GM21367 (cell line): ENCODE measurements at regions not wholly inside any gene's neighbourhood (a gene's known extent, or its start where the extent isn't known, plus 50 kb on each side); places are given as distances from the start of the nearest gene placed in this dataset.
"Not testable (repeated sequence)": the region's sequence is repeated elsewhere in the genome, so short reads cannot be mapped to it uniquely, and the experiment has no call there.

Source experiments
- ATAC-seq: cut with Tn5 transposase; IDR thresholded peaks from one replicate; pipeline ENCODE4 v1.9.1; 2021; ENCODE audit not compliant: unreplicated experiment

DNA sequence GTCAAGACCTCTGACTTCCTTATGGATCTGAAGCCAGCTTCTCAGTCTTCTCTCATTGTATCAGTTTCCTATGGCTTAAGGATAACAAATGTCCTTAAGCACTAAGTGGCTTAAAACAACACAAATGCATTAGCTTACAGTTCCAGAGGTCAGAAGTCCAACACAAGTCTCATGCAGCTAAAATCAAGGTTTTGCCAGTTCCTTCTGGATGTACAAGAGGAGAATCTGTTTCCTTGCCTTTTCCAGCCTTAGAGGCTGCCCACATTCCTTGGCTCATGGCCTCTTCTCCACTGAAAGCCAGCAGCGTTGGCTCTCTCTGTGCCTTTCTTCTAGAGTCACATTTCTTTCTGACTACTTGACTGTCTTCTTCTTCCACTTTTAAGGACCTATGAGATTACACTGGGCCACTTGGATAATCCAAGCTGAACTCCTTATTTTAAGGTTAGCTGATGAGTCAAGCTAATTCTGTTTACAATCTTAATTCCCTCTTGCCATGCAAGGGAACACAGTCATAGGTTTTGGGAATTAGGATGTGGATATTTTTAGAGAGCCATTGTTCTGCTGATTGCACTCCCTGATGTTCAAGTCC lies 179.0 kb downstream of the BCAS1 start:
- no peak for ATAC-seq

DNA sequence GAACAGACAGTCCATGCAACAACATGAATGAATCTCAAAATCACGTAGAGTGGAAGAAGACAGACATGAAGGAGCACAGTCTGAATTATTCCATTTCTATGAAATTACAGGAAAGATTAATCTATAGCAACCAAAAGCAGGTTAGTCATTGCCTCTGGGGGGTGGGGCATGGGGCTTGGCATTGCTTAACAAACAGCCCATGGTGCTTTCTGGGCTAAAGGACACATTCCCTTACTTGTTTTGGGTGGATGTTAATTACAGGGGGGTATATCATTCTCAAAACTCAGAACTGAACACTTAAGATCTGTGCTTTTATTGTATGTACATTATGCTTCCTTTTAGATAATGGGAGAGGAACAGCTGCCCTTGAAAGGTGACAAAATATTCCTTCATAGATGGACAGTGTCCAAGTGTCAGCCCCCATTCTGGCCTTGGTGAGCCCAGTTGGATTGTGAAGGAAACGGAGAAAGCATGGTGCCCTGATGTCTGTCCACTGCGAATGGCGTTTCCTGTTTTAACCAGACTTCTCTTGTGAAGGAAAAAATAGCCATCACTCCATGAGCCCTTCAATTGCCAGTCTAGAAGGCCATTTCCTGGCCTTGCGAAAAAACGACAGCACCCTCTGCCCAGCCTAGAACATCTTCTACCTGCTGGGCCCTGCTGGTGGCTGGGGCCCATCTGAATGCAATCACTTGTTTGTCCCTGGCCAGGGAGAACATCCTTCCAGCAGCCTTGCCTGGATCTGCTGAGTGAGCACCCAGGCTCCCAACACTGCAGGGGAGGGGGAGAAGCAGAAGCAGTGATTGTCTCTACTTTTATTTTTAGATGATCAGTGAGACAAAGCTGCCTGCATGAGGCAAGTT lies 179.7 kb downstream of the BCAS1 start:
- no peak for ATAC-seq

DNA sequence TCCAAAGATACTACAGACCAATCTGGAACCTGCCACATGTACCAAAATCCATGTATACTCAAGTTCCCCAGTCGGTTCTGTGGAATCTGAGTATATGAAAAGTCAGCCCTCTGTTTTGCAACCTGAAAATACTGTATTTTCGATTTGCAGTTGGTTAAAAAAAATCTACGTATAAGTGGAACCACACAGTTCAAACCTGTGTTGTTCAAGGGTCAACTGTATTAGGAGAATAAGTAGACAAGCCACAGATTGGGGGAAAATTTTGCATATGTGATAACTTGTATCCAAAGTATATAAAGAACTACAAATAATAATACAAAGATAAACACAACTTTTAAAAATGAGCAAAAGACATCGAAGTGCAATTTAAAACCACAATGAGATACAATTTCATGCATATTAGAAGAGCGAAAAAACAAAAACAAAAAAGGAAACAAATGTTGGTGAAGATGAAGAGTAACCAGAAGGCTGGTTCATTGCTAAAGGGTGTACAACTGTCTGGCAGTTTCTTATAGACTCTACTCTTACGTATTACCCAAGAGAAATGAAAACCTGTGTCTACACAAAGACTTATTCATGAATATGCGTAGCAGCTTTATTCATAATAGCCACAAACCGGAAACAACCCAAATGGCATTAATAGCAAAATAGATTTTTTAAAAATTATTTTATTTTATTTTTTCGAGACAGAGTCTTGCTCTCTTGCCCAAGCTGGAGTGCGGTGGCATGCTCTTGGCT lies 180.8 kb downstream of the BCAS1 start:
- ATAC-seq, result no peak

DNA sequence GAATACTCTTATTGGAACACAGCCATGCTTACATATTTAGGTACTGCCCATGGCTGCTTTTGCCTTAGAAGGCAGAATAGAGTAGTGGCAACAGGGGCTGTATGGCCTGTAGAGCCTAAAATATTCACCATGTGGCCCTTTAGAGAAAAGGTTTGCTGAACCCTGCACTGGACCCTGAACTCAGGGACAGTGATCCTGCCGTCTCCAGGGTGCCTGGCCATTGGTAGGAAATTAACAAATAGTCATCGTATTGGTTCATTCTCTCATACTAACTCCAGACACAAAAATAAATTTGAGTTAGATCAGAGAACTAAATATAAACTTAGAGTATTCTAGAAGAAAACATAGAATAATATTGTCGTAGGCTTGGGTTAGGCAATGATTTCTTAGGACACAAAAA lies 181.4 kb downstream of the BCAS1 start:
- ATAC-seq, result no peak

DNA sequence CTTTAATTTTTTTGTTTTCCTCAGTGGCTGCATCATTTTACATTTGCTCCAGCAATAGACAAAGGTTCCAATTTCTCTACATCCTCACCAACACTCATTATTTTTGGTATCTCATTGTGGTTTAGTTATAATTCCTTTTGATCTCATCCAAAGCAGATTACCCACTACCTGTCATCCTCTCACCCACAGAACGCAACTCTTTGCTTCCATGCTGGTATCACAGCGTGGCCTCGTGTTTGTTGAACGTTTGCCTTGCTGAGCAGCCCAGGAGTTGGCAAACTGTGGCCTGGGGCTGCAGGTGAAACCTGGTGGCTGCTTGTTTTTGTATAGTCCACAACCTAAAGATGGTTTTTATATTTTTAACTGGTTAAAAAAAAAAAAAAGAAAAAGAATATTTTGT lies 181.9 kb downstream of the BCAS1 start:
- ATAC-seq, result no peak

DNA sequence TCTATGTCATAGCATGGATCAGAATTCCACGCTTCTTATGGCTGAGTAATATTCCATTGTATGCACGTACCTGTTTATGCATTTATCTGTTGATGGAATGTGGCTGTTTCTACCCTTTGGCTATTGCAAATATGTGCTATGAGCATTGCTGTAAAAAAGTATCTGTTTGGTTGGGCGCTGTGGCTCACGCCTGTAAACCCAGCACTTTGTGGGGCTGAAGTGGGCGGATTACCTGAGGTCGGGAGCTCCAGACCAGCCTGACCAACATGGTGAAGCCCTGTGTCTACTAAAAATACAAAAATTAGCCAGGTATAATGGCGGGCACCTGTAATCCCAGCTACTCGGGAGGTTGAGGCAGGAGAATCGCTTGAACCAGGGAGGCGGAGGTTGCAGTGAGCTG lies 182.4 kb downstream of the BCAS1 start:
- ATAC-seq, result no peak

DNA sequence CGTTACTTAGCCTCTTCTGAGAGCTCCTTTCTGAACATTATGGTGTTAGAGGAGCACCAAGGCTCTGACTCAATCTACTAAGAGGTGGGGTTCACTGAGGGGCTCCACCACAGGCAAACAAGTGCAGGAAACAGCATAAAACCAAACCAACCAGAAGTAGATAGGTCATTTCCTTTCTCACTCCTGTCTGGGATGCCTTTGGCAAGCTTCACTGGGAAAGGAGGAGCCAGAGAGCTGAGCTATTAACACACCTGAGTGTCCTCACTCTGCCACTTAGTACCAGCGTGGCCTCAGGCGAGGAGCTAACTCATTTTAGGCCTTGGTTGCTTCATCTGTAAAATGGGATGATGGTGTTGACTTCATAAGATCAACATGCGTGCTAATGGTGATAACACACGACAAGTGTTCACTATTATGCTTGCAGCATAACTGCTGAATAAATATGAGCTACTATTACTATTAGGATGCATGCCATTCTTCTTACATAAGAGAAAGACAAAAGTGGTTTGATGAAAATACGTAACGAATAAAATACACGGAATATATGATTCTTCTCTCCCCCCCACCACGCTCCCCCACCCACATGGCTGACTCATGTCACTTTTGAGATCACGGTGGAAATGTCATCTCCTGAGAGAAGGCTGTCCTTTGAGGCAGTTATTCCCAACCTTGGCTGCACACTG lies 185.4 kb downstream of the BCAS1 start:
- ATAC-seq, result no peak

DNA sequence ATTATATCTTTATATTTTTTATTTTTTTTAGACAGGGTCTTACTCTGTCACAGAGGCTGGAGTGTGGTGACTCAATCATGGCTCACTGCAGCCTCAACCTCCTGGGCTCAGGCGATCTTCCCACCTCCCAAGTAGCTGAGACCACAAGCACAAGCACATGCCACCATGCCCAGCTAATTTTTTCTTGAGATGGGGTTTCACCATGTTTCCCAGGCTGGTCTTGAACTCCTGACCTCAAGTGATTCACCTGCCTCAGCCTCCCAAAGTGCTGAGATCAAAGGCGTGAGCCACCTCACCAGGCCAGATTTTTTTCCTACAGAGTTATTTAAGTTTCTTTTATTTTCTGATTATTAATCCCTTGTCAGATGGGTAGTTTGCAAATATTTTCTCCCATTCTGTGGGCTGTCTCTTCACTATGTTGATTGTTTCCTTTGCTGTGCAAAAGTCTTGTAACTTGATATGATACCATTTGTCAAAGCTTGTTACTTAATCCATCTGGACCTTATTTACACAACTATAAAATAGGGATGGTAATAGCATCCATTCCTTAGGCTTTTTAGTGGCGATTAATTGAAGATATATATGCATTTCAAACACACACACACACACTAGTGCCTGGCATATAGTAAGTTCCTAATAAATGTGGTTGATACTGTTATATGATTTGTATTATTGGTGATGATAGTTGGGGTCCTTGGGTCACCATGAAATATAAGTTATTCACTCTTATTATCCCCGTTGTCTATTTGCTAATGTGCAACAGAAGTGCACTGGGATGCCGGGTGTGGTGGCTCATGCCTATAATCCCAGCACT lies 187.1 kb downstream of the BCAS1 start:
- no peak for ATAC-seq

DNA sequence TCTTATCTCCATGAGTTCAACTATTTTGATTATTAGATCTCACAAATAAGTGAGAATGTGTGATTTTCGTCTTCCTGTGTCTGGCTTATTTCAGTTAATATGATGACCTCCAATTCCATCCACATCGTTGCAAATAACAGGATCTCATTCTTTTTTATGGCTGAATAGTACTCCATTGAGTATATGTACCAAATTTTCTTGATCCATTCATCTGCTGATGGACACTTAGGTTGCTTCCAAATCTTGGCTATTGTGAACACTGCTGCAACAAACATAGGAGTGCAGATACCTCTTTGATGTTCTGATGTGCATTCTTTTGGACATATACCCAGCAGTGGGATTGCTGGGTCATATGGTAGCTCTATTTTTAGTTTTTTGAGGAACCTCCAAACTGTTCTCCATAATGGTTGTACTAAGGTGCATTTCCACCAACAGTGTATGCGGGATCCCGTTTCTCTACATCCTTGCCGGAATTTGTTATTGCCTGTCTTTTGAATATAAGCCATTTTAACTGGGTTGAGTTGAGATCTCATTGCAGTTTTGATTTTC lies 187.9 kb downstream of the BCAS1 start:
- ATAC-seq, result not testable (repeated sequence)

DNA sequence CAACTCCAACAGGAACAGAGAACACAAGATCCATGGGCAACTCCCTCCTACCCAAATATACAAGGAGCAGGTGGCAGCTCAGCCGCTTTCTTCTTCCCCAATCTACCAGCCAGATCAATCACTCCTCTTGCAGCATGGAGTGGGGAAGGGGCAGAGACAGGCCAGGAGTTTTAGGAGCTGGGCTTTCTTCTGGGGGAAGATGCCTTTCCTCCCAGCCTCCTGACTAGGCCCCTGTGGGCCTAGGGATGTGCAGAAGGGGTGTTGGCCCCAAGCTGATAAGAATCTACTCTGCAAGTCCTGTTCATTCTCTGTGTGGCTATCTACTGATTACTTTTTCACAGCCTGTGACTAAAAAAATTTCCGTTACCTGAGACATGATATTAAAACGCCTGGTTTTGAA lies 189.0 kb downstream of the BCAS1 start:
- no peak for ATAC-seq

DNA sequence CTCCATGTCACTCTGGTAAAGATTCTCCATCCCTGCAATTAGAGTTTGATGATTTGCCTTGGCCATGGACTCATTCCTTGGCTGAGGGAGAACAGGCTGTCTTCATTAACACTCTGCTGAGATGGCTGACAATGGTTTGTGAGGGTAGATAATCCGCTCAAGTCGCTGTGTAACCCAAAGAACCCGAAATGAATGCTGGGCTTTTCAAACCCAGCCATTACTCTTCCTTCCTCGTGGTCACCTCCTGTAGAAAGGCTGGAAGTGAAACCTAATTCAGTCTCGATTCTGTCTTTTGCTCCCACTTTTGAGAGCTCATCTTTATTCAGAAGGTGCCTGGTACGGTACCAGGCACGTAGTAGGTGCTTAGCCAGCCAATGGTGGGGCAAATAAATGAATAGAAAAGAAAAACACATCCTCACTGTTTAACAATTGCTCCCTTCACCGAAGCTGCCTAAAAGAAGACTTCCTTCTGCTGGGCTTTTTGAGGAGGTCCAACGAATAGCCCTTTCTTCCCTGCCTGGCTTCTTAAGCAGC lies 190.2 kb downstream of the BCAS1 start:
- no peak for ATAC-seq

DNA sequence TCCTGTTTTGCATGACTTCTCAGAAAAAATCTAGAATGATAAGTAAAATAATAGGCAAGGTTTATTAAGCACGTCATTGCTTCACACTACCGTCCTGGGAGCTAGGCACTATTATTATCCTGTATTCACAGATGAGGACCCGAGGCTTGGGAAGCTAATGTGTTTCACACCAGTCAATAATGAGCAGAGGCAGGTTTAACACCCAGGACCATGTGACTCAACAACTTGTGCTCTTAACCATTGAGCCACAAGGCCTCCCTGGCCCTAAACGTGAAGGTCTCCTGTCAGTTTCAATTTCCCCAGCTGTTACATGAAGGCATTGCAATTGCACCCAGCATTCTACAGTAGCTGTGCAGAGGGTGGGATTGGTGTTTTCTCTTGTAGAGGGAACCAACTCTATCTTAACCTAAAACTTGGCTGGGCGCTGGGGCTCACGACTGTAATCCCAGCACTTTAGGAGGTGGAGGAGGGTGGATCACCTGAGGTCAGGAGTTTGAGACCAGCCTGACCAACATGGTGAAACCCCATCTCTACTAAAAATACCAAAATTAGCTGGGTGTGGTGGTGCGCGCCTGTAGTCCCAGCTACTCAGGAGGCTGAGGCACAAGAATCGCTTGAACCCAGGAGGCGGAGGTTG lies 191.2 kb downstream of the BCAS1 start:
- no peak for ATAC-seq

DNA sequence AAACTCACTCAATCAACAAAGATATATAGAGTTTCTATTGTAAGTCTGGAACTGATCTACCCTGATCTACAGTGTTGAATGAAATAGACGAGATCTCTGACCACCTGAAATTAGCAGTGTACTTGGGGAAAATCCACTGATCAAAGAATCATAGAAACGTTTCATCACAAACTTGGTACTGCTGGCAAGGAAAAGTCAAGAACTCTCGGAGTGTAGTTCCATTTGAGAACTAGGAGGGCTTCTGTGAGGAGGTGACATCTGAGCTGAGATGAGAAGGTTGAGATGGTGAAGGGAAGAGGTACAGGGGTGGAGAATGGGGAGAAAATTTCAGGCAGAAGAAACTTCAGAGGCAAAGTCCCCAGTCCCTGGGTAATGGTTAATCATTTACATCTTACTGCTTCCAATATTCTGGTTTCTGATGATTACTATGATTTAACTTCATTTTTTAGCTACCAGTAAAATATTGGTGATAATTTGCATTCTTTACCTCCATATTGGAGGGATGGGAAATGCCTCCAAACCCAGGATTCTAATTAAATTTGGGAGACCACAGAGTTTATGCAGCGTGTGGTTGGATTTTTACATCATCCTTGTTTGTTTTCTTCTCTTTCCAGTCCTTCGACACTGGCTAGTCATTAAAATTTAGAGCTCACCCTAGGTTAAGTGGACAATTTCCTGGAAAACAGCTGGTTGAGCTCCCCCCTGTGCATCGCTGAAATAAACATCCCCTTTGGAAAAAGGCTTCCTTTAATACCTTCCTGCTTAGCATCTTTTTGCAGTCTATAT lies 191.9 kb downstream of the BCAS1 start:
- no peak for ATAC-seq

DNA sequence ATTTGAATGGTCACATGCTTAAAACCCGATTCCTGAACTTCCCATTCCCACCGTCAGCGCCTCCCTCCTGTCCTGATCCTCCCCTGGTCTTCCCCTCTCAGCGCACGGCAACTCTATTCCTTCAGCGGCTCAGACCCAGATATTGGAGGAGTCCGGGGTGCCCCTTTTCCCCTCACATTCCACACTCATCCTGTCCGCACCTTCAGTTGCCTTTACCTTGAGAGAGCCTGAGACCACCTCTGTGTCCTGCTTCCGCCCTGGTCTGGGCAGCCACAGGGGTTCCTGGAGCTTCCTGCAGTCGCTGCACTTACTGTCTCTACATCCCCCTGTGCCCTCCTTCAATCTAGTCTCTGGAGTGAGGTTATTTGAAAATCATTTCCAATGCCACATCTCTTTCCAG lies 193.4 kb downstream of the BCAS1 start:
- ATAC-seq, result no peak

DNA sequence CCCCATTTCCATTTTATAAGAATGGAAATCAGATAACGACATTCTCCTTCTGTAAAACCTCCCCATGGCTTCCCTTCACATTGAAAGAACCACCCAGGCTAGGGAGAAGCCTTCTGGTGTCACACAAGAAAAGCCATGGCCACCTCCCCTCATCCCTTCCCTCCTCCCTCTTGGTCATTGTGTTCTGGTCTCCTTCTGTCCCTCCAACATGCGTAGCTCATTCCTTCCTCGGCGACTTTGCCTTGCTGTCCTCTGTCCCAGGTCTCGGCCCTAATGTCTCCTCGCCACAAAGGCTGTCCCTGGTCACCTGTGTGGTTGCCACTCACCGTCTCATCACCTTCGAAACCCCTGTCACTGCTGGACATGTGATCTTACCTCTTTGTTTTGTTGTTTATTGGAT lies 193.9 kb downstream of the BCAS1 start:
- no peak for ATAC-seq

DNA sequence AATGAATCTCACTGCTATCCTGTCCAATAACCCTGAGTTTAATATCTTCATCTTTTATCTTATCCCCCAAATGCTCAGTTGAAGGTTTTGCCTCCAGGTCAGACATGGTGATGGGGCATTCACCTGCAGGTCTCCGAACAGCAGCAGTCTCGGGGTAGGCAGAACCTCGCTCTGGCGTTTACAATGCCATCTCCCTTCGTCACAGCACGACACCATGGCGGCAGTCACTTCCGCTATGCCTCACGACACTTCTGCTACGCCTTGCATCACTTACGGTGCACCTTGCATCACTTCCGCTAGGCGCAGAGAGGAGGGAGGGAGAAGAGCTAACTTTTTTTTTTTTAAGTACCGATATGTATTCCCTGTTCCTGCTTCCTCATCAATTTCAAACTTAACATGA lies 194.9 kb downstream of the BCAS1 start:
- no peak for ATAC-seq

DNA sequence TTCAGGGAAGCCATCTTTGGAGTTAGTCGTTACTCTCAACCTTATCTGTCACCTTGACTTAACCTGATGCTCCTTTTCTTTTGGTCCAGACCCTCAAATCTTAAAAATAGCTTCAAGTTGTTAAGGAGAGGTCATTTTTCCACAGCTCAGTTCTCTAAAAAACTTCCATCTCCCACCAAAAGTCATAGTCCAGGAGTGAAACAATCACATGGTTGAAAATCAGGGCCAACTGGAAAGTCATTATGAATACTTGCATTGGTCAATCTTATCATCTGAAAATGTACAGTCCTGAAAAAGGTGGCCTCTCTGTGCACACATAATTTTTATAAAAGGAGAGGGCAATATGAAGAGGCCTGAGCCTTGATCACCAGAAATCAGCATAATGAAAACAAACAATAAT lies 195.7 kb downstream of the BCAS1 start:
- no peak for ATAC-seq

DNA sequence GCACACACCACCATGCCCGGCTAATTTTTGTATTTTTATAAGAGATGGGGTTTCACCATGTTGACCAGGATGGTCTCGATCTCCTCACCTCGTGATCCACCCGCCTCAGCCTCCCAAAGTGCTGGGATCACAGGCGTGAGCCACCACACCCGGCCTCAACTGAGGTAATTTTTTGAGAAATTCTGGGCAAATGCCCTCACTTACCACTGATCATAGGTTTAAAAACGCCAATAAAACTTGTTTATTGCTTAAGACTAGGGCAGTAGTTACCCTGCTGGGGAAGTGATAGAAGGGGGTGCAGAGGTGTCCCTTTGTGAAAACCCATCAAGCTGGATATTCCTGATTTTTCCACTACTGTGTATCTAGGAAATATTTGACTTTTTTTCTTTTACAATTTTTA lies 196.3 kb downstream of the BCAS1 start:
- ATAC-seq, result no peak

DNA sequence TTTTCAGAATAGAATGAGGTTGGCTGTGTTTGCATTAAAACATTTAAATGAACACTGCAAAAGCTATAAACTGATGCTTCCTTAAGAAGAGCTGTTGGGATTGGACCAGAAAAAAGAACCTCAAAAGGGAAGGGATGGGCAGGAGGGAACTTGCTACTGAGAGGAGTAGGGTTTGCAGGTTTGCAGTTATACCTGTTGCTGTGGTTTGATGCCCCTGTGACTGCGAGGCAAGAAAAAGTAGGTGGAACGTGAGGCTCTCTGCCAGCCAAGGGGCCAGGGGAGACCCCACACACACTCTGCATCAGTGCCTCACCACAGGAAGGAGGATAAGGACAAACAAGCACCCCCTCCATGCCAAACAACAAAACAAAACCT lies 197.2 kb downstream of the BCAS1 start:
- ATAC-seq, result no peak
